ENCODE measurements at regions not wholly inside any gene's neighbourhood (a gene's known extent, or its start where the extent isn't known, plus 50 kb on each side); places are given as distances from the start of the nearest gene placed in this dataset.
A peak's percentile ranks its signal among the peaks of the same experiment; 100 is the strongest.

- WGBS, 2 donors = 72 to 88% methylated on average over 3 of the region's 3 CpGs
- H3K9me3 ChIP-seq = no peaks in the 10 kb centered on the region
- H3K27ac ChIP-seq = peak overlapping the region in 6 of 10 donors; percentile 5 to 92 (median 79)
- intact Hi-C loops (cut with DNase I) = loop anchor here in 6 of 10 donors (10.0 kb wide), 4 partner anchors 169 to 379 kb away; no protein-coding TSS in a partner anchor
- no peak for TF ChIP-seq CTCF (IDR thresholded peaks at IDR 0.05)
- no peak for DNase-seq
- no peaks in the 10 kb centered on the region for H3K27me3 ChIP-seq
- H3K36me3 ChIP-seq = no peaks in the 10 kb centered on the region
- ATAC-seq = no peak
- peak overlapping the region in 1 of 10 donors; percentile 1 for H3K4me3 ChIP-seq
- H3K4me1 ChIP-seq = peaks cover 2 to 95% (median 70%) of the 10 kb centered on the region in 9 donors
Observed at GRCh38 chr5:58075907-58076306, 384.0 kb downstream of the PLK2 start.

GRCh38 chr5:58074717-58075116 is 385.2 kb downstream of the PLK2 start:
- peaks cover 2 to 95% (median 70%) of the 10 kb centered on the region in 9 donors for H3K4me1 ChIP-seq
- H3K27me3 ChIP-seq = no peaks in the 10 kb centered on the region
- H3K4me3 ChIP-seq = no peak overlapping the region
- WGBS, 2 donors = 59 to 76% methylated on average over 7 of the region's 7 CpGs
- DNase-seq (no peak), ATAC-seq (no peak)
- no peak for TF ChIP-seq CTCF (IDR thresholded peaks at IDR 0.05)
- H3K9me3 ChIP-seq = no peaks in the 10 kb centered on the region
- intact Hi-C loops (cut with DNase I) = loop anchor here in 8 of 10 donors (5.0 to 10.0 kb wide), 10 partner anchors 53 to 383 kb away; no protein-coding TSS in a partner anchor
- H3K27ac ChIP-seq = peak overlapping the region in 5 of 10 donors; percentile 75 to 92 (median 84)
- H3K36me3 ChIP-seq = no peaks in the 10 kb centered on the region

GRCh38 chr5:58074222-58074621 is 385.7 kb downstream of the PLK2 start:
- Histone ChIP-seq H3K27ac (peak overlapping the region in 6 of 10 donors; percentile 62 to 92 (median 84)), H3K4me1 (peaks cover 2 to 92% (median 70%) of the 10 kb centered on the region in 9 donors), H3K36me3 (no peaks in the 10 kb centered on the region), H3K9me3 (peaks cover 0 to 1% (median 0%) of the 10 kb centered on the region in 11 donors), H3K4me3 (no peak overlapping the region), H3K27me3 (no peaks in the 10 kb centered on the region)
- 71% methylated on average over 4 of the region's 4 CpGs for WGBS, 2 donors
- TF ChIP-seq CTCF (IDR thresholded peaks at IDR 0.05) = no peak
- intact Hi-C loops (cut with DNase I) = loop anchor here in 8 of 10 donors (5.0 to 10.0 kb wide), 10 partner anchors 53 to 383 kb away; no protein-coding TSS in a partner anchor
- ATAC-seq = no peak
- DNase-seq = no peak

GRCh38 chr5:58073243-58073642 is 386.6 kb downstream of the PLK2 start:
- Histone ChIP-seq H3K27ac (peak overlapping the region in 7 of 10 donors; percentile 62 to 92 (median 83)), H3K4me1 (peaks cover 2 to 83% (median 65%) of the 10 kb centered on the region in 9 donors), H3K4me3 (no peak overlapping the region), H3K36me3 (no peaks in the 10 kb centered on the region), H3K27me3 (no peaks in the 10 kb centered on the region), H3K9me3 (peaks cover 0 to 6% (median 0%) of the 10 kb centered on the region in 11 donors)
- intact Hi-C loops (cut with DNase I) = loop anchor here in 8 of 10 donors (2.0 to 10.0 kb wide), 11 partner anchors 54 to 386 kb away; no protein-coding TSS in a partner anchor
- 62 to 80% methylated on average over 2 of the region's 2 CpGs for WGBS, 2 donors
- TF ChIP-seq CTCF (IDR thresholded peaks at IDR 0.05) = no peak
- no peak for ATAC-seq
- no peak for DNase-seq
